ENCODE measurements at regions not wholly inside any gene's neighbourhood (a gene's known extent, or its start where the extent isn't known, plus 50 kb on each side); places are given as distances from the start of the nearest gene placed in this dataset.

DNA sequence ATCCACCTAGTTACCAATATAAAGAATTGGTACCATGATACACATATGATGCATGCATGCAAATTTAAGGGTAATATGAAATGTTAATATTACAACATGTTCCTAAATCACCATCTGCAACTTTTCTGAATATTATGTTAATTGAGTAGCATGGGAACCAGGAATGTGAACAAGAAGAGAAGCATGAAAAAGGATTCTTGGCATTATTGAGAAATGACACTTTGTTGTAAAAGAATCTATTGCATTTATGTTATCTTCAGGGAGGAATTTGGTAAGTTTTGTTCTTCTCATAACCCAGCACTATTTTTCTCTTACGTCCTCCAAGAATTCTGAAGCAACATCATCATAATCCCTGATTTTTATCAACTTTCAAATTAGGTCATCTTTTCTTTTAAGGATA lies 159.9 kb upstream of the SLC25A13 start:
- DNase-seq: no peak

- DNase-seq: no peak
These were observed 157.2 kb upstream of the SLC25A13 start for GRCh38 chr7:96479015-96479645.

DNA sequence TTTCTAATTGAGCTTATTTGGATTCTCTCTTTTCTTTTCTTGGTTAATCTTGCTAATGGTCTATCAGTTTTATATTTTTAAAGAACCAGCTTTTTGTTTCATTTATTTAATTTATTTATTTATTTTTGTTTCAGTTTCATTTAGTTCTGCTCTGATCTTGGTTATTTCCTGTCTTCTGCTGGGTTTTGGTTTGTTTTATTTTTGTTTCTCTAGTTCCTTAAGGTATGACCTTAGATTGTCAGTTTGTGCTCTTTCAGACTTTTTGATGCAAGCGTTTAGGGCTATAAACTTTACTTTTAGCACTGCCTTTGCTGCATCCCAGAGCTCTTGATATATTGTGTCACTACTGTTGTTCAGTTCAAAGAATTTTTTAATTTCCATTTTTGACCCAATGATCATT lies 149.7 kb upstream of the SLC25A13 start:
- no peak for DNase-seq

GRCh38 chr7:96452146-96452545 lies 130.2 kb upstream of the SLC25A13 start:
- no peak for DNase-seq

GRCh38 chr7:96449094-96449493 lies 127.2 kb upstream of the SLC25A13 start:
- no peak for DNase-seq

DNA sequence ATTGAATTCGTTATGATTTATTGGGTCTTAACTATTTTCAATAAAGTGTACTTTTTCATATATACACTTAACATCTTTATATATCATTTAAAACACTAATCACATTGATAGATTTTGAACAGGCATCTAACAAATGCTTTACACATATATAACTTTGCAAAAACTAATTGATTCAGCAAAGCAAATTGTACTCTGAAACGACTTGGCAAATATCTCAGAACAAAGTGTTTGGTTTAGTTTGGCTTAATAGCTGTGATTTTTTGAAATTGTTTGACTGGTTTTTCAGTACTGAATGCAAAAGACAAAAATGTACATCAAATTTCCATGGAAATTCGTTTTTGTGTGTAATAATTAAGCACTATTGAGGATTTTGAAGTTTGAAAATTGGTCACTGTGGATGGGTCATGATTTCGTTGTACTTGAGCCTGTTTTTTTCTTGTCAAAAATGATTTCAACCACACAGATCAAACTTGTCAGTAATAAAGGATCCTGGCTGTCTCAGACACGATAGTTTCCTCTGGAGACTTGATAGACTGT lies 125.3 kb upstream of the SLC25A13 start:
- no peak for DNase-seq

DNA sequence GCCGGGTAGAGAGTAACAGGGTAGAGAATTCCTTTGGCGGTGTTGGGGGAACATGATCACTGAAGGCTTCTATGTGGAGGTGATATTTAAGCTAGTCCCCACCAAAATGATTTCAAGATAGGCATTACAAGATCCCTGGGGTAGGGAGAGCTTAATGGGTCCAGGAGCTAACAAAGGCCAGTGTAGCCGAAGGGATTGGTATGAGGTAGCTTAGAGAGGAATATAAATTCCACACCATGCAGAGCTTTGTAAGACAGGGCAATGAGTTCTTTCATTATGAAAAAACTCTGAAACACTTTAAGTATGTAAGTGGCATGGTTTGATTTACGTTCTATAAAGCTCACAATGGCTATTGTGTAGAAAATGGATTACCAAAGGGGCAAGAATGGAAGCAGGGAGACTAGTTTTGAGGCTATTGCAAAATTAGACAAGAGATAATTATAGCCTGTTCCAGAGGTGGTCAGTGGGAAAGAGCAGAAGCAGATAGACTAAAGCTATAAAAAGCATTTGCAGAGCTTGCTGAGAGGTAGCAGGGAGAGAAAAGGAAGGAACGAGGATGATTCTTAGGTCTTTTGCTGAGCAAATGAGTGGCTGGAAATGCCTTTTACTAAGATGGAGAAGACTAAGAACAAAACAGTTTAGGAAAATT lies 119.7 kb upstream of the SLC25A13 start:
- DNase-seq: no peak

GRCh38 chr7:96440328-96440727 lies 118.4 kb upstream of the SLC25A13 start:
- no peak for DNase-seq

GRCh38 chr7:96436880-96437279 lies 115.0 kb upstream of the SLC25A13 start:
- no peak for DNase-seq

- no peak for DNase-seq
These were observed 108.5 kb upstream of the SLC25A13 start for GRCh38 chr7:96430356-96430755.

GRCh38 chr7:96427143-96427542 lies 105.2 kb upstream of the SLC25A13 start:
- no peak for DNase-seq

GRCh38 chr7:96426685-96427084 lies 104.8 kb upstream of the SLC25A13 start:
- DNase-seq: no peak

- no peak for DNase-seq
These were observed 104.1 kb upstream of the SLC25A13 start for GRCh38 chr7:96426027-96426426.

GRCh38 chr7:96424411-96424810 lies 102.5 kb upstream of the SLC25A13 start:
- DNase-seq: no peak

DNA sequence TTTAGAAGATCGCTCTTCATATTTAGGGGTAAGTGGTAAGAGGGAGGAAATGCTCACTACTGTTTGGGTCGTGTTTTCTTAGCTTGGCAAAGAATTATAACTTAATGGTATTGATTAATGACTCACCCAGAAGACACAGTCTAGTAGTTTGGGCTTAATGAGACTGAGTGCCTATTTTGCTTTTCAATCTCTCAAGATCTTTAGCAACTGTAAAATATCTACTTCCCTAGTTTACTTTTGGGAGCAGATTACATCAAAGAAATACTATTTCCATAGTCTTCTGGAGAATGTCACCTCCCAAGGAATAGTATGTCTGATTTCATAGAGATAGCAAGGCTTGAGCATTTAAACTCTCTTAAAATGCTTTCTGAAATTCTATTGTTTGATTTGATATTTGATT lies 100.5 kb upstream of the SLC25A13 start:
- DNase-seq: no peak

DNA sequence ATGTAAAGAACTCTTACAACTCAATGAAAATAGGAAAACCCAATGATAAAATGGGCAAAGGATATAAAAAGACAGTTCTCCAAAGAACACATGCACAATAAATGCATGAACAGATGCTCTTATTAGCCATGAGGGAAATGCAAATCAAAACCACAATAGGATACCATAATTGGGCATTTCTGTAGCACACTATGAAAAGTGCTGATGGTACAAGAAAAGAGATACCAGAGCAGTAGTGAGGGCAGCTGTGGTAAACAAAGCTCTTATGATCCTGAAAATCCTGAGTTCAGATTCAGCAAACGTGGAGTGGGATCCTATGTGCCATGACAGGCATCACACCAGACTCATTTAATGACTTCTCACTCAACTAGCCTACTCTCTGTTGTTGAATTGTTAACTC lies 96.7 kb upstream of the SLC25A13 start:
- no peak for DNase-seq

- DNase-seq: no peak
These were observed 95.9 kb upstream of the SLC25A13 start for GRCh38 chr7:96417784-96418183.

DNA sequence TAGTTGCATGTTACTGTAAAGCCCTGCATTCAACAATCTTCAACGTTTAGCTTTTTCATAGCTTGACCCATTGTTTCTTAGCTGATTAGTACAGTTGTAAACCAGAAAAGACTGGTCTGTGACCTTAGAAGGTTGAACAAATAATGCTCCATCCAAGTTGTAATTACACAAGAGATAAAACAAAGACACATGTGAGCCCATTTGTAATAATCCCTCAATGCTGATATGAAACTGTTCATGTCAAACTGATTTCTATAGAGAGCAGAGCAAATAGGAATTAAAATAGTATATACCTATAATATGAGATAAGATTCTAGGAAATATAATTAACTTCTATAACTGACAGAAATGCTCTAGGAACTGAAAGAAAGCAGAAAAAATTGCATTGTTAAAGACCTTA lies 94.7 kb upstream of the SLC25A13 start:
- no peak for DNase-seq

DNA sequence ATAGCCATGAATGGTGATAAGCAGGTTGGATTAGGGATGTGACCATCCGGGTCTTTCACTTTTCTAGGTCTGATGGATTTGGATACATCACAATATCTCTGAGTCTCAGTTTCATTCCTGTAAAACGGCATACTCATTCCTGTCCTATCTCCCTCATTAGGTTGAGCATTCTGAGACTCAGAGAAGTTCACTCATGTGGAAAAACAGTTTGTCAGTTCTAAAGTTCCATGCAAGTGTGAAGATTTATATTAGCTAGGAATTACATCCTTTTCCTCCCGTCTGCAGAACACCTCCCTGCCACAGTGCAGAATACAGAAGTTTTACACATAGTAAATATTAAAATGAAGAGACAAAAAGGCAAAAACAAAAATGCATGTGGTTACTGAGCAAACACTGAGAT lies 94.2 kb upstream of the SLC25A13 start:
- no peak for DNase-seq

DNA sequence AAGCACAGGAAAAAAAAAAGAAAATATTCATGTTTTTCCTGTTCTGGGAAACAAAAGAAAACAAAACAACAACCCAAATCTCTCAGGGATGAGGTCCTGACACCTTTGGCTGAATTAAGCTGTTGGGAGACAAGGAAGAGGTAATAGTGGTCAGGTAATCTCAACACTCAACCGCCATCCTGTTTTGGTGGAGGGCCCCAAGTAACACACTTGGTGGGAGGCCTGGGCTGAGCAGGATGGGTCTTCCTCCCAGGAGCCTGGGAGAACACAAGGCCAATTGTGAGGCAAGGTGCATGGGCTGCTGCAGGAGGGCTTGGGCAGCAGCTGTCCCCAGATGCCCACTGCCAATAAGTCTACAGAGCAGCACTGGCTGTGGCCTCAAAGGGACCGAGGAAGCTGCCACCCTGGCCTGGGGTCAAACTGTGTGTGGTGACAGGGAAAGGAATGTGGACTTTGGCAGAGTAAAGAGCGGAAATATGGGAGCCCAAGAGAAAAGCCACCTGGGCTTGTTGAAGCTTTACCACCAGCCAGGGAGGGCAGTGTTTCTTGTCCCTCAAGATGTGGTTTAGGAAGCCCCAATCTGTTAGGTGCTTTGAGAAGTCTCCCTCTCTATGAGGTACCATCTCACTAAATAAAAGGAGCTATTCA lies 93.5 kb upstream of the SLC25A13 start:
- no peak for DNase-seq

DNA sequence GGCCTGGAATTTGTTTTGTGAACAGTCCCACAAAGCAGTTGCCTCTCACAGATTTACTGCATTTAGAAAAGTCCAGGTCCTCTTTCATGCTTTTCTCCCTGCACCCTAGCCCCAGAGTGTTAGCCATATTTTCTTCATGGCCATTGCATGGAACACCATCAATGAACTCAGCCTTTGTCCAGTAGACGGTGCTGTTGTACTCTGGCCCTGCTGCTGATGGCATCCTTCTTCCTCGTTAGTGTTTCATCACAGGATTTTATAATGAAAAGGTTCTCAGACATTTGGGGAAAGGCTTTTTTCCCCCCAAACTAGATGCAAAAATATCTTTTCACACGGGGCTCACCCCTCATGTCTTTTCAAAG lies 93.0 kb upstream of the SLC25A13 start:
- no peak for DNase-seq

DNA sequence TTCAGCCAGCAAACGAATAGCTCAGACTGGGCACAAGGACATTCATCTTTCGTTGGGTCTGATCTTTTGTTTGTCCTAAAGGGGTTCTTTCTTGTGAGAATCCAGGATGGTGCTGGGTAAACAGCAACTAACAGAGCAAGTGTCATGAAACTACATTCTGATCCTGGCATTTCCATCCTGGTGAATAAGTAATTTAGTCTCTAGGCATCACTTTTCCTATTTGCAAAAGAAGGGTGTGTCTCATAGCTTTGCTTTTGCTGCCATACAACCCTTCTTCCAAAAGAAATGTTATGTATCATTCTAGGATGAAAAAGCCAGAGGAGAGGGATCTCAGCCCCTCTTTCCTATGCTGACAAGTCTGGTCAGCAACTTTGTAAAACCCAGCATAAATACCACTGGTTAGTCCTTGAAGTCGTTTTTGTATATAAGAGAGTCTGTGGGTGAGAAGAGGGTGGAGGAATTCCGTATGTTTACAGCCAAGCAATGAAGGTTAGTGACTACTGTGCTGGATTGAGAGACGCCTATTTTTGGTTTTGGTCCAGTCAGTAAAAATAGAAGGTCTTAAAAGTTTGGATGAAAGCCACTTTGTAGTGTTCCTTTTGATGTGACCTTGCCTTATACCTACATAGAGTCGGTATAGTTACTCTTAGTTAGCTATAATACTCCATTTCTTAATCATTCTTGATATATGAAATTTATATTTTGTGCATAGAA lies 88.4 kb upstream of the SLC25A13 start:
- DNase-seq: no peak

DNA sequence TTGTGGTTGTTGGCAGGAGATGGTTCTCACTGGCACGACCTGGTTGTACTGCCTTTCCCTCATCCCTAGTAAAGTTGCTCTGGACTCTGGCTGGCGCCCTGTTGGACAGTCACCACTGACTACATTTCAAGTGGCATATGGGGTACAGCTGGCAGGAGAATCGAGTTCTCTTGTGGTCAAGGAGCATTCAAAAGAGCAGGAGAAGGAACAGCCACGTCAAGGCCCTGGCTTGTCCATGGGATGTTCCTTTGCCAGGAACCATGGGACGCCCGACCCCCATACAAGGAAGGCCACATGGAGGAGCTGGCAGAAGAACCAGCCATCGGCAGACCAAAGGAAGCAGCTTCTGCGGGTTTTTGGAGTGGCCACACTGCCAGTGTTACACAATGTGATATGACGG lies 87.0 kb upstream of the SLC25A13 start:
- DNase-seq: no peak
